GM18909 (cell line): ENCODE measurements at regions not wholly inside any gene's neighbourhood (a gene's known extent, or its start where the extent isn't known, plus 50 kb on each side); places are given as distances from the start of the nearest gene placed in this dataset.

Experiments
- ATAC-seq: cut with Tn5 transposase; IDR thresholded peaks from one replicate; pipeline ENCODE4 v1.9.1; 2021; ENCODE audit warnings: mild to moderate bottlenecking; ENCODE audit not compliant: unreplicated experiment, poor library complexity

DNA sequence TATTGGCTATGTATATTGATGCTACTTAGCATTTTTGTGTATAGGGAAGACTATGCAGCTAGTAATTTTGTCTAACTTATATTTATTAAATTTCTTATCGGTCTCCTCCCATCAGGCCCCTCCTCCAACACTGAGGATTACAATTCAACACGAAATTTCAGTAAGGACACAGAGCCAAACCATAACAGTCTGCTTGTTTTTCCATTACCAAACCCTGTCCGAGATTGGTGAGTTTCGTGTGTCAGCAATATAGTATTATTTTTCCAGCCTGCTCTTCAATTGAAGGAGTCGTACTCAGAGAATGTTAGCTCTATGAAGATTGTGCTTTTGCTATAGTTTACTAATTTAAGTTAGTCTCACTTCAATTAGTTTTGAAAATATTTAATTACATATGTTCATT, 1495.3 kb downstream of the MRPL39 start:
- no peak for ATAC-seq

- no peak for ATAC-seq
Measured at GRCh38 chr21:24110846-24111245, 1496.4 kb downstream of the MRPL39 start.

DNA sequence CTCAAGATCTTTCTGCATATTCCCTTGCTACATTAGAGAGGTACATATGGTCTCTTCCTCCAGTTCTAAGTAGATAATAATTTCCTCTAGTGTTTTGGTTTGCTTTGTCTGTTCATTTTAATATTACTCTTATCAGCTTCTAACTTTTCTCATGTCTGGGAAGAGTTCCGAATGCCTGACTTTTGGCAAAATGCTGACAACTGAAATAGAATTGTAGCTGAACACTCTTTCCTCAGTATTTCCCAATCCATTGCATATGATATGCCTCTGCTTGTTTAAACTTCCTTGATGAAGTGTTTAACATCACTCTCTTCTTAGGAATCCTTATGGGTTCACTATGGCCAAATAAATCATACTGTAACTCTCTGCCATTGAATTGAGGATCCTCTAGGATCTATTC, 1510.1 kb downstream of the MRPL39 start:
- ATAC-seq: no peak

DNA sequence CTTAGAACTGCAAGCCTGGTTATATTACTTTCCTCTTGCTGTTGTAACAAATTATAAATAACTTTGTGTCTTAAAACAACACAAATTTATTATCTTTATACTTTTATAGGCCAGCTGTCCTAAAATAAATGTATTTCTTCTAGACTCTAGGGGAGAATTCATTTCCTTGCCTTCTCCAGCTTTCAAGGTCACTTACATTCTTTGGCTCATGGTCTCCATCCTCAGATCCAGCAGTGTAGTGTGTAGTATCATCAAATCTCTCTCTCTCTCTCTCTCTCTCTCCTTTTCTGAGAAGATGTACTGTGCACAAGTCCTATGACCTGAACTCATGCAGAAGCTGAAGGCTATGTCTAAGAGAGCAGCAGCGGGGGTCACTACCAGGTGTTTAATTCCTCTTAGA, 1510.6 kb downstream of the MRPL39 start:
- ATAC-seq: no peak

DNA sequence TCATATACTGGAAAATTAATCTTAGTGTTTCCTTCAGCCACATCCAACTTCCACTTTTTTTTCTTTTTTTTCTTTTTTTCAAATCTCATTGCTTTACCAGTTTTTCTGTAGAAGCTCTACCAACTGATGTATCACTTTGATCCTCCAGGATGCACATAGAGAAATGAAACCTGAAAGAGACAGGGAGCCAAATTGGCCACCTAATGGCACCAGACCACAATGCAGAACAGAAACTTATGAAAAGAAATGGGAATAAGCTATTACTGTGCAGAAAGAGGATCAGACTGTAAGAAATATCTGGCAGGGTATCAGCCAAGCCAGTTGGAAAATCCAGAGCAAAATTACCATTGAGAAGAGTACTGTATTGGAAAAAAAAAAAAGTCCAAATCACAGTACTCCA, 1514.2 kb downstream of the MRPL39 start:
- no peak for ATAC-seq

DNA sequence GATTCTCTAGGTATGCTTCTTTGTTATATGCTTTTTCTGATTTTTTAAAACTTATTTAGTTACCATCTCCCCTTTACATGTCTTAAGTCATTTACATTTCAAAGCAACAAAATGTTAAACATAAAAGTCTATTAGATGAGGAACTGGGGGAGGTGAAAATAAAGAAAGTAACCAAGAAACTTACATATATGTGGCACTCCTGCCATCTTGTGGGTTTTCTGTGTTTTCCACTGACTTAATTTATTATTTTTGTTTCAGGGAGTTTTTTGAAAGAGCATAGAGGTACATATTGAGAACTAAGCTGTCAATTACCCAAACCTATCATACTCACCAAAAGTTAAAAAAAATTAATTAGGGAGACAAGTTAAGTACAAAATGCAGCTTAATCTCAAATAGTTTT, 1531.1 kb downstream of the MRPL39 start:
- no peak for ATAC-seq

GRCh38 chr21:24055696-24056095, 1551.6 kb downstream of the MRPL39 start:
- ATAC-seq: no peak

GRCh38 chr21:24050231-24050630, 1557.0 kb downstream of the MRPL39 start:
- no peak for ATAC-seq

DNA sequence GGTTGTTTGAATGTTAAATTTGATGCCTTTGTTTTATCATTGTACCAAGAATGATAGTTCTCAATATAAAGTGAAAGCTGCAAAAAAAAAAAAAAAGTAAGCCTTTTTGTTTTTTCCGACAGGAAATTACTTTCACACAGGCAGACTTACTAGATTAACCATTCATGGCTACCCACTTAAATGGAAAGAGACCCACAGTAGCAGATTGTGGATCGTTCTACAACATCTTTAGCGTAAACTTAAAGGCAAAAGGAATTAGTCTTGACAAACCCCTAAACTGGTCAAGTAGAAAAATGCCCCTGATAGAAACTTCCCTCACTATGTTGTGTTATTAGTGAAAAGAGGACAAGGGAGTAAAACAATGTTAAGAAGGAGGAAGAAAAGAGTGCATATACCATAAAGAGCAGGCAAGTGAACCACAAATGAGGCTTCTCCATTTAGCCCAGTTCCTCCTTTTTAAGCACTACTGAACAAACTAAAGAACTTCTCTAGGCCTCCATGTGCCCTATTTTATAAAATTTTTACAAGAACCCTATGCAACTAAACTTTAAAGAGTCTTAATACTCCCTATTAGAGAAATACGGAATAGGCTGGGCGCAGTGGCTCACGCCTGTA, 1560.3 kb downstream of the MRPL39 start:
- ATAC-seq: no peak

DNA sequence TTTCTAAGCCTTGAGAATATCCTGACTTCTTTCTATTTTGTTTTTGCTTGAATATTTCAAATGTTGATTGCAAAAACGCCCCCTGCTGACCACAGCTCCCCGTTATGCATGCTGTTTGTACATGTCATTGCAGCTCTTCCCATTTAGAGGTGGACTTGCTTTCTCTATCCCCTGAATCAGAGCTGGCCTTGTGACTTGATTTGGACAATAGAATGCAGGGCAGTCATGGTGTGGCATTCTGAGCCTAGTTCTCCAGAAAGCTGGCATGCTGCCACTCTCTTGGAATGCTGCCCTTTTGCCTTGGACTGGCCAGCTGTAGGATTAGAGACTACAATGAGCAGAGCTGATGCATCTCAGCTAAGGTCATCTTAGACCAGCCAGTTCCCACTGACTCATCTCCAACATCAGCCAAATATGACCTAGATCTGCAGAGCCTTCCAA, 1561.5 kb downstream of the MRPL39 start:
- no peak for ATAC-seq

GRCh38 chr21:24045373-24045772, 1561.9 kb downstream of the MRPL39 start:
- ATAC-seq: no peak

- ATAC-seq: no peak
Measured at GRCh38 chr21:24042687-24043086, 1564.6 kb downstream of the MRPL39 start.

DNA sequence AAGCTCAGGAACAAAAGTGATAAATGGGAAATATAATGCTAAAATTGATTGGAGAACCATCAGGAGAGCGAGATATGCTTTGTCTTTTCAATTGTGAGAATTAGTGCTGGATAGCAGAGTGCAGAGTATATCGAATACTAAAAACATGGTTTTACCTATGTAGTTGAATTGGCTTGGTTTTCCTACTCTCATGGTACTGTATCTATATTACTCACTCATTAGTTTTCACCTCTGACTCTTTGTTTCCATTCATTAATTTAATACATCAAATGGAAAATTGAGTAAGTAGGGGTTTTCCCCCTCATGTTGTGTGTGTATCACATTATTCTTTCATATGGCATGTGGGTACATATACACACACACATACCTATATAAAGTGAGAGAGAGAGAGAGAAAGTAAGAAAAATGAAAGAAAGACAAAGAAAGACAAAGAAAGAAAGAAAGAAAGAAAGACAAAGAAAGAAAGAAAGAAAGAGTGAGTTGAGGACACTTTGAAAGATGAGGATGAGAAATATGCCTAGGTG, 1574.5 kb downstream of the MRPL39 start:
- no peak for ATAC-seq

GRCh38 chr21:24027396-24027795, 1579.9 kb downstream of the MRPL39 start:
- ATAC-seq: no peak

GRCh38 chr21:24025101-24025500, 1582.2 kb downstream of the MRPL39 start:
- ATAC-seq: no peak

GRCh38 chr21:24023936-24024335, 1583.3 kb downstream of the MRPL39 start:
- no peak for ATAC-seq

- no peak for ATAC-seq
Measured at GRCh38 chr21:24023402-24023801, 1583.9 kb downstream of the MRPL39 start.

DNA sequence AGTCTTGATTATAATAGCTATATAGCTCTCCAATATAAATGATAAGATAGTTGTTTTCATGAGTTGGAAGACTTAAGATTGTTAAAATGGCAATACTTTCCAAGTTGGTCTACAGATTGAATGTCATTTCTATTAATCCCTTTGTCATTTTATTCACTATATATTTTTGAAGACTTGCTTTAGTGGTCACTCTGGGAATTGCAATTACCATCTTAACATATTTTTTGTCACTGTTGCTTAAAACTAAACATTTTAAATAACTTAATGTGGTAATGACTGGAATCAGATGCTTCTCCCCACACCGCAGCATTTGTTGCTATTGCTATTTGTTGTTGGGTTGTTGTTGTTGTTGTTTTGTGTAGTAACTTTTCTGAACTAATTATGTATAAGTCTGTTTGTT, 1592.9 kb downstream of the MRPL39 start:
- no peak for ATAC-seq

DNA sequence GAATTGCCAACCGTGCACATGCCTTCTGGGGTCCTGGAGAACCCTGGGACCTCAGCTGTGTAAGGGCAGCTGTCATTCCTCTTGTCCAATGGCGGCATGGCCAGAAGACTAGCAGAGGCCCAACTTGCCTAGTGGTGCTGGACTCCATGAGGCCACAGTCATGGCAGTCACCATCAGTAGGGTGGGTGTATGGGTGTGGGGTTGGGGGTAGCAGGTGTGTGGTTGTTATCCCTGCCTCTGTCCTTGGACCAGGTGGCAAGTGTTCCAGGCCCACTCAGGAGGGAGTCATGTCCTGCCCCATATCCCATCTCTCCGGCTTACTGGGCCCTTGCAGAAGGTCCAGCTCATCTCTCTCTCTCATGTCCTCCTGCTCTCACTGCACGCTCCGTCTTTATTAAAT, 1596.2 kb downstream of the MRPL39 start:
- ATAC-seq: no peak

DNA sequence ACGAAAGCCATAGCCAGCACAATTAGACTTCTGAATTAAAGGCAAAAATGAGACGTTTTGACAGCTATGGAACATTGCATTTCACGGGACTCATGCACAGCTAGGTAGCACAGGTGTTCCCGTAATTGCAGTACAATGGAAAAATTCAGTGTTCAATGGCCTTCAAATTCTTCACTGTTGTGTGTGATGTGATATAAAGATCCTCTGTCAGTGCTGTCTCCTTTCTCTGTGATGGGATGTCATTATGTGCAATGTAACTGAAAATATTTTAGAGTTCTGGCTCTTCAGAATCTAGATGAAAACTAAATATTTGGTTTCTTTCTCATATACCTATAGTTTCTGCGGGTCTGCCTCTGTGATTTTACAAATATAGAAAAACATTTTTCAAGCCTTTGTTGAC, 1599.7 kb downstream of the MRPL39 start:
- no peak for ATAC-seq

DNA sequence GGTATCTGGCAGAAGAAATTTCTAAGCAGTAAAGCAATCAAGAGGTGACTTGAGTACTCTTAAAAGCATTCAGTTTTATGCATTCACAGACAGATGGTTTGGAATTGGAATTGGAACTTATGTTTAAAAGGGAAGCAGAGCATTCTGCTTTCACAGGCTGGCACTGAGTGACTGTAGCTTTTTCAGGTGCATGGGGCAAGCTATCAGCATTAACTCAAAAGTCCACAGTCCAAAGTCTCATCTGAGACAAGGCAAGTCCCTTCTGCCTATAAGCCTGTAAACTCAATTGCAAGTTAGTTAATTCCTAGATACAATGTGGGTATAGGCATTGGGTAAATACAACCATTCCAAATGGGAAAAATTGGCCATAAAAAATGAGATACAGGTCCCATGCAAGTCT, 1620.3 kb downstream of the MRPL39 start:
- ATAC-seq: no peak

GRCh38 chr21:23986214-23986613, 1621.1 kb downstream of the MRPL39 start:
- ATAC-seq: no peak

GRCh38 chr21:23982546-23982945, 1624.7 kb downstream of the MRPL39 start:
- no peak for ATAC-seq
